H1 (cell line): ENCODE measurements at regions not wholly inside any gene's neighbourhood (a gene's known extent, or its start where the extent isn't known, plus 50 kb on each side); places are given as distances from the start of the nearest gene placed in this dataset.

ENCODE experiments used
- CTCF ChIA-PET: fragments of 300-600 bp; sonication (Branson Sonifier 250); formaldehyde crosslinking; loops from one replicate; lab custom pipeline; 2021; ENCODE audit not compliant: partially characterized antibody; lab: Charles Lee
- POLR2A ChIA-PET: fragments of 300-600 bp; sonication (Branson Sonifier 250); formaldehyde crosslinking; loops from one replicate; lab custom pipeline; 2021; ENCODE audit warnings: inconsistent platforms; ENCODE audit not compliant: partially characterized antibody; lab: Charles Lee
- DNase-seq, 2 experiments: peaks; one replicate each; pipeline versions ENCODE4 v3.0.0 to v3.0.0-alpha.2; 2010 to 2022; ENCODE audit warnings: low spot score in 2 of 2, low read depth in 1 of 2, mixed read lengths in 1 of 2
- FAIRE-seq: peaks from 2 replicates; lab custom pipeline; 2011; peaks lifted over from hg19 to GRCh38; lab: Jason Lieb, UNC
- H2AFZ ChIP-seq: 2 replicates; pipeline ENCODE4 v1.8.1; 2012; ENCODE audit warnings: low read length, inconsistent platforms
- H2AK5ac ChIP-seq: 2 replicates; pipeline ENCODE4 v1.6.1; 2013; ENCODE audit warnings: low read depth, low read length
- H2BK120ac ChIP-seq: replicated peaks from 2 replicates; pipeline ENCODE3; 2013; ENCODE audit warnings: low read depth, low read length, inconsistent platforms
- H2BK12ac ChIP-seq: 2 replicates; pipeline ENCODE4 v1.6.1; 2013; ENCODE audit warnings: low read depth, low read length
- H2BK15ac ChIP-seq: 2 replicates; pipeline ENCODE4 v1.6.1; 2013; ENCODE audit warnings: low read length
- H2BK20ac ChIP-seq: 2 replicates; pipeline ENCODE4 v1.6.1; 2013; ENCODE audit warnings: low read length
- H2BK5ac ChIP-seq: 2 replicates; pipeline ENCODE4 v1.6.1; 2013; ENCODE audit warnings: low read depth, low read length
- H3K14ac ChIP-seq: 2 replicates; pipeline ENCODE4 v1.6.1; 2013; ENCODE audit warnings: inconsistent platforms; ENCODE audit not compliant: insufficient read length
- H3K18ac ChIP-seq: 2 replicates; pipeline ENCODE4 v1.6.1; 2013; ENCODE audit warnings: low read length; ENCODE audit errors: extremely low read depth
- H3K23ac ChIP-seq: 2 replicates; pipeline ENCODE4 v1.6.1; 2013; ENCODE audit warnings: inconsistent platforms; ENCODE audit not compliant: insufficient read length
- H3K23me2 ChIP-seq: 2 replicates; pipeline ENCODE4 v1.6.1; 2013; ENCODE audit warnings: low read depth, low read length
- H3K27ac ChIP-seq: 2 replicates; pipeline ENCODE4 v1.6.1; 2011; ENCODE audit warnings: low read depth, low read length, inconsistent platforms
- H3K27me3 ChIP-seq, 4 experiments: replicated peaks in 1 of 4; 1 replicate in 1 of 4; 2 replicates in 3 of 4; pipeline versions ENCODE4 v1.6.1 to v1.8.1; 2011 to 2013; ENCODE audit warnings: low read length in 3 of 4, mild to moderate bottlenecking in 3 of 4, inconsistent platforms in 2 of 4, mixed read lengths in 2 of 4, moderate library complexity in 1 of 4; ENCODE audit not compliant: control insufficient read depth in 3 of 4, insufficient read depth in 3 of 4; ENCODE audit errors: extremely low read depth in 1 of 4
- H3K36me3 ChIP-seq, 4 experiments: 2 replicates each; pipeline versions ENCODE4 v1.6.1 to v1.8.1; 2011 to 2013; ENCODE audit warnings: mild to moderate bottlenecking in 4 of 4, low read length in 3 of 4, moderate library complexity in 2 of 4, control low read depth in 1 of 4, inconsistent platforms in 1 of 4; ENCODE audit not compliant: insufficient read depth in 4 of 4, control insufficient read depth in 2 of 4
- H3K4ac ChIP-seq: replicated peaks from 2 replicates; pipeline ENCODE3; 2013; ENCODE audit warnings: low read length, low read depth, mixed read lengths, inconsistent platforms; ENCODE audit not compliant: insufficient read length
- H3K4me1 ChIP-seq, 4 experiments: replicated peaks in 1 of 4; 1 replicate in 1 of 4; 2 replicates in 3 of 4; pipeline versions ENCODE4 v1.6.1 to v1.8.1; 2011 to 2013; ENCODE audit warnings: low read length in 3 of 4, inconsistent platforms in 2 of 4, mixed read lengths in 1 of 4; ENCODE audit not compliant: insufficient read depth in 4 of 4, control insufficient read depth in 3 of 4
- H3K4me2 ChIP-seq, 2 experiments: 2 replicates each; pipeline versions ENCODE4 v1.6.1 to v1.8.1; 2011 to 2013; ENCODE audit warnings: low read depth in 2 of 2, low read length in 2 of 2, control low read depth in 1 of 2, inconsistent platforms in 1 of 2, mild to moderate bottlenecking in 1 of 2; ENCODE audit not compliant: insufficient read depth in 1 of 2
- H3K4me3 ChIP-seq, 4 experiments: fragments of 200-600, 300-600 bp in 1 of 4; sonication (generic), shearing (Covaris generic), sonication (Bioruptor Twin) in 1 of 4; 2 replicates each; pipeline versions ENCODE4 v1.5.1 to v1.8.1; 2011 to 2016; ENCODE audit warnings: low read length in 4 of 4, low read depth in 3 of 4, control low read depth in 2 of 4, inconsistent platforms in 2 of 4, mild to moderate bottlenecking in 2 of 4, mixed read lengths in 1 of 4, moderate library complexity in 1 of 4; ENCODE audit not compliant: insufficient read depth in 2 of 4; ENCODE audit errors: extremely low read depth in 1 of 4
- H3K56ac ChIP-seq: replicated peaks from 2 replicates; pipeline ENCODE3; 2013; ENCODE audit warnings: low read depth, mild to moderate bottlenecking, mixed read lengths, low read length, inconsistent platforms; ENCODE audit not compliant: insufficient read length
- H3K79me1 ChIP-seq: 2 replicates; pipeline ENCODE4 v1.6.1; 2013; ENCODE audit warnings: low read depth, low read length, control low read depth
- H3K79me2 ChIP-seq, 2 experiments: 2 replicates each; pipeline versions ENCODE4 v1.6.1 to v1.8.1; 2012 to 2013; ENCODE audit warnings: low read length in 2 of 2, mild to moderate bottlenecking in 2 of 2, inconsistent platforms in 1 of 2; ENCODE audit not compliant: insufficient read depth in 2 of 2, control insufficient read depth in 1 of 2
- H3K9ac ChIP-seq, 4 experiments: replicated peaks in 1 of 4; 1 replicate in 1 of 4; 2 replicates in 3 of 4; pipeline versions ENCODE4 v1.6.1 to v1.8.1; 2011 to 2013; ENCODE audit warnings: low read depth in 3 of 4, low read length in 3 of 4, control low read depth in 2 of 4, mild to moderate bottlenecking in 2 of 4, moderate library complexity in 2 of 4, inconsistent platforms in 1 of 4; ENCODE audit errors: extremely low read depth in 1 of 4
- H3K9me3 ChIP-seq, 2 experiments: 2 replicates each; pipeline versions ENCODE4 v1.6.1 to v1.8.1; 2012 to 2013; ENCODE audit warnings: mild to moderate bottlenecking in 2 of 2, moderate library complexity in 2 of 2, control low read depth in 1 of 2, inconsistent platforms in 1 of 2, low read depth in 1 of 2, low read length in 1 of 2, mixed read lengths in 1 of 2; ENCODE audit not compliant: insufficient read depth in 2 of 2
- H4K20me1 ChIP-seq, 2 experiments: replicated peaks in 1 of 2; 2 replicates each; pipeline versions ENCODE3 to v1.8.1; 2011 to 2013; ENCODE audit warnings: inconsistent platforms in 2 of 2, low read length in 2 of 2, mild to moderate bottlenecking in 1 of 2; ENCODE audit not compliant: insufficient read depth in 2 of 2, control insufficient read depth in 1 of 2
- H4K5ac ChIP-seq: 2 replicates; pipeline ENCODE4 v1.6.1; 2013; ENCODE audit warnings: low read length, low read depth, mixed read lengths, inconsistent platforms; ENCODE audit not compliant: insufficient read length
- H4K8ac ChIP-seq: 2 replicates; pipeline ENCODE4 v1.8.0; 2013; ENCODE audit warnings: mild to moderate bottlenecking, moderate library complexity, low read length, inconsistent platforms; ENCODE audit not compliant: insufficient read depth; ENCODE audit errors: extremely low read depth
- H4K91ac ChIP-seq: replicated peaks from 2 replicates; pipeline ENCODE3; 2013; ENCODE audit warnings: low read length, mixed read lengths, inconsistent platforms; ENCODE audit not compliant: insufficient read length
- BACH1 ChIP-seq: IDR thresholded peaks from 2 replicates; pipeline ENCODE4 v1.6.1; 2012; ENCODE audit warnings: low read length, improper control_type of control experiment
- CHD1 ChIP-seq: IDR thresholded peaks from 2 replicates; pipeline ENCODE4 v1.6.1; 2012; ENCODE audit warnings: low read depth, low read length, improper control_type of control experiment
- EGR1 ChIP-seq: IDR thresholded peaks from 2 replicates; pipeline ENCODE4 v1.6.1; 2011; ENCODE audit warnings: low read depth, low read length, borderline replicate concordance
- EP300 ChIP-seq, 2 experiments: IDR thresholded peaks; 1 replicate in 1 of 2; 2 replicates in 1 of 2; pipeline ENCODE4 v1.6.1; 2011 to 2012; ENCODE audit warnings: low read depth in 2 of 2, low read length in 2 of 2, mild to moderate bottlenecking in 2 of 2, borderline replicate concordance in 1 of 2, inconsistent platforms in 1 of 2, moderate library complexity in 1 of 2
- EZH2 ChIP-seq: fragments of 200-600 bp; sonication (generic); IDR thresholded peaks from 2 replicates; pipeline ENCODE4 v1.7.1; 2012; ENCODE audit warnings: low read depth, mild to moderate bottlenecking, moderate library complexity, low read length, inconsistent platforms; ENCODE audit not compliant: severe bottlenecking
- FOSL1 ChIP-seq: IDR thresholded peaks from 2 replicates; pipeline ENCODE4 v1.6.1; 2011; ENCODE audit warnings: mild to moderate bottlenecking, low read depth, low read length, moderate library complexity; ENCODE audit not compliant: insufficient read depth
- HDAC2 ChIP-seq, 2 experiments: fragments of 300-600 bp in 1 of 2; sonication (generic) in 1 of 2; IDR thresholded peaks; 2 replicates each; pipeline ENCODE4 v1.6.1; 2011 to 2012; ENCODE audit warnings: low read depth in 2 of 2, low read length in 2 of 2, mild to moderate bottlenecking in 2 of 2, moderate library complexity in 2 of 2, borderline replicate concordance in 1 of 2, inconsistent platforms in 1 of 2
- HDAC6 ChIP-seq: IDR thresholded peaks from one replicate; pipeline ENCODE4 v1.7.1; 2012; ENCODE audit warnings: low read depth, mild to moderate bottlenecking, inconsistent platforms, low read length, moderate library complexity
- JUN ChIP-seq: IDR thresholded peaks from 2 replicates; pipeline ENCODE4 v1.6.1; 2011; ENCODE audit warnings: low read depth, mild to moderate bottlenecking, improper control_type of control experiment, low read length
- JUND ChIP-seq: IDR thresholded peaks from 2 replicates; pipeline ENCODE4 v1.6.1; 2011; ENCODE audit warnings: mild to moderate bottlenecking, improper control_type of control experiment, low read length
- POLR2A ChIP-seq, 2 experiments: IDR thresholded peaks; 1 replicate in 1 of 2; 2 replicates in 1 of 2; pipeline ENCODE4 v1.6.1; 2011; ENCODE audit warnings: low read depth in 2 of 2, low read length in 2 of 2, mild to moderate bottlenecking in 2 of 2; ENCODE audit errors: control extremely low read depth in 1 of 2
- RXRA ChIP-seq: IDR thresholded peaks from 2 replicates; pipeline ENCODE4 v1.6.1; 2011; ENCODE audit warnings: low read depth, mild to moderate bottlenecking, low read length, moderate library complexity; ENCODE audit not compliant: insufficient read depth
- SIX5 ChIP-seq: IDR thresholded peaks from 2 replicates; pipeline ENCODE4 v1.6.1; 2011; ENCODE audit warnings: mild to moderate bottlenecking, low read depth, low read length
- SP1 ChIP-seq: IDR thresholded peaks from 2 replicates; pipeline ENCODE4 v1.6.1; 2011; ENCODE audit warnings: low read depth, low read length
- WGBS, 2 experiments: shearing (Covaris generic) in 1 of 2; methylation state at CpG; one replicate each; pipeline versions ENCODE4 v1.1.6 to v1.1.7; 2013 to 2015; ENCODE audit warnings: low lambda C conversion rate in 2 of 2, mixed read lengths in 2 of 2, inconsistent platforms in 1 of 2, low coverage in 1 of 2, missing lambda C conversion rate in 1 of 2; ENCODE audit not compliant: insufficient replicate concordance in 2 of 2, insufficient coverage in 1 of 2, insufficient read length in 1 of 2; ENCODE audit errors: extremely low coverage in 1 of 2, missing lambda C conversion rate in 1 of 2; 5-methylcytosine and 5-hydroxymethylcytosine counted together
- TF ChIP-seq, protein P1 (sequence below): IDR thresholded peaks from 2 replicates; pipeline ENCODE4 v1.6.1; 2011; ENCODE audit warnings: low read length, improper control_type of control experiment

GRCh38 chr2:128833664-128834027, 515.0 kb upstream of the HS6ST1 start:
- H3K4me2 ChIP-seq: no peak overlapping the region
- ChIA-PET CTCF (no interaction called here), POLR2A (no interaction called here)
- H4K8ac ChIP-seq: no peak overlapping the region
- no peak overlapping the region for H3K4me3 ChIP-seq
- no peak overlapping the region for H2BK15ac ChIP-seq
- WGBS, 2 experiments: 91% methylated on average over 6 of the region's 6 CpGs; no CpG with 5 or more reads in 1 of the 2 experiments
- no peak overlapping the region for H3K9ac ChIP-seq
- no peak overlapping the region for H3K27ac ChIP-seq
- H4K5ac ChIP-seq: no peak overlapping the region
- no peak overlapping the region for H2BK20ac ChIP-seq
- H3K36me3 ChIP-seq: no peaks in the 10 kb centered on the region
- H3K18ac ChIP-seq: no peak overlapping the region
- no peaks in the 10 kb centered on the region for H3K79me2 ChIP-seq
- H3K23ac ChIP-seq: no peak overlapping the region
- H2BK120ac ChIP-seq: no peak overlapping the region
- H2BK5ac ChIP-seq: no peak overlapping the region
- no peaks in the 10 kb centered on the region for H3K27me3 ChIP-seq
- DNase-seq (no peak), FAIRE-seq (no peak)
- H3K79me1 ChIP-seq: no peaks in the 10 kb centered on the region
- no peak overlapping the region for H3K56ac ChIP-seq
- no peak overlapping the region for H3K4ac ChIP-seq
- no peak overlapping the region for H4K91ac ChIP-seq
- no peak overlapping the region for H3K14ac ChIP-seq
- no peak overlapping the region; the same call in 1 of the 2 replicates for H2BK12ac ChIP-seq
- no peaks in the 10 kb centered on the region for H3K23me2 ChIP-seq
- no peak overlapping the region for H2AFZ ChIP-seq
- no peaks in the 10 kb centered on the region for H4K20me1 ChIP-seq
- H3K4me1 ChIP-seq: peaks cover 0 to 2% (median 0%) of the 10 kb centered on the region in 4 experiments; a peak in 1 of 7 replicates
- no peak overlapping the region for H2AK5ac ChIP-seq
- H3K9me3 ChIP-seq: no peaks in the 10 kb centered on the region
- TF ChIP-seq BACH1 (no peak), JUN (no peak), EZH2 (no peak), RXRA (no peak), JUND (no peak), POLR2A (IDR thresholded peaks at IDR 0.05; ENCODE audit: control extremely low read depth in 1 of 2, low read depth in 2 of 2, low read length in 2 of 2) (no peak), HDAC2 (IDR thresholded peaks at IDR 0.05; ENCODE audit: borderline replicate concordance in 1 of 2, low read depth in 2 of 2, low read length in 2 of 2) (no peak), EGR1 (no peak), FOSL1 (no peak), CHD1 (no peak), SP1 (no peak), HDAC6 (no peak), EP300 (IDR thresholded peaks at IDR 0.05; ENCODE audit: borderline replicate concordance in 1 of 2, low read depth in 2 of 2, low read length in 2 of 2) (no peak), SIX5 (no peak)
- TF ChIP-seq, protein P1, sequence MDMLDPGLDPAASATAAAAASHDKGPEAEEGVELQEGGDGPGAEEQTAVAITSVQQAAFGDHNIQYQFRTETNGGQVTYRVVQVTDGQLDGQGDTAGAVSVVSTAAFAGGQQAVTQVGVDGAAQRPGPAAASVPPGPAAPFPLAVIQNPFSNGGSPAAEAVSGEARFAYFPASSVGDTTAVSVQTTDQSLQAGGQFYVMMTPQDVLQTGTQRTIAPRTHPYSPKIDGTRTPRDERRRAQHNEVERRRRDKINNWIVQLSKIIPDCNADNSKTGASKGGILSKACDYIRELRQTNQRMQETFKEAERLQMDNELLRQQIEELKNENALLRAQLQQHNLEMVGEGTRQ: no peak
